Loucy (cell line): ENCODE measurements at regions not wholly inside any gene's neighbourhood (a gene's known extent, or its start where the extent isn't known, plus 50 kb on each side); places are given as distances from the start of the nearest gene placed in this dataset.

ENCODE experiments used
- CTCF ChIP-seq: fragments of 200-600 bp; sonication (generic); conservative IDR thresholded peaks from 2 replicates; pipeline ENCODE4 v1.5.1; 2014; ENCODE audit warnings: mild to moderate bottlenecking, antibody characterized with exemption, low read length
- EZH2phosphoT487 ChIP-seq: fragments of 200-600 bp; IDR thresholded peaks from 2 replicates; pipeline ENCODE4 v1.6.1; 2018; ENCODE audit warnings: antibody characterized with exemption, mild to moderate bottlenecking, moderate library complexity, borderline replicate concordance

- no peak for TF ChIP-seq CTCF
- TF ChIP-seq EZH2phosphoT487, result no peak
Observed at GRCh38 chr18:71049893-71050292, 761.0 kb downstream of the SOCS6 start.
